SK-N-MC (cell line): ENCODE measurements at regions not wholly inside any gene's neighbourhood (a gene's known extent, or its start where the extent isn't known, plus 50 kb on each side); places are given as distances from the start of the nearest gene placed in this dataset.

ENCODE experiments used
- DNase-seq: peaks from one replicate; pipeline ENCODE4 v3.0.0-alpha.2; 2011; ENCODE audit warnings: low read depth, low spot score
- H3K27ac ChIP-seq: fragments of 200-600 bp; sonication (generic); 2 replicates; pipeline ENCODE4 v1.5.1; 2016; ENCODE audit warnings: mixed run types
- H3K36me3 ChIP-seq: fragments of 200-600 bp; sonication (generic); 2 replicates; pipeline ENCODE4 v1.6.1; 2017; ENCODE audit warnings: antibody characterized with exemption, low read length, mixed read lengths; ENCODE audit not compliant: insufficient read depth
- H3K4me3 ChIP-seq: fragments of 200-600 bp; sonication (generic); 2 replicates; pipeline ENCODE4 v1.5.1; 2016
- H3K9ac ChIP-seq: fragments of 200-600 bp; sonication (generic); 2 replicates; pipeline ENCODE4 v1.8.0; 2017; ENCODE audit warnings: mixed run types, mixed read lengths; ENCODE audit not compliant: insufficient read length
- H3K9me3 ChIP-seq: fragments of 200-600 bp; sonication (generic); 2 replicates; pipeline ENCODE4 v1.6.1; 2017; ENCODE audit warnings: low read depth, mild to moderate bottlenecking, antibody characterized with exemption, low read length, moderate library complexity, mixed read lengths
- EZH2 ChIP-seq: fragments of 200-600 bp; sonication (generic); IDR thresholded peaks from one replicate; pipeline ENCODE4 v1.6.1; 2017; ENCODE audit warnings: antibody characterized with exemption
- FOXP2 ChIP-seq: optimal IDR thresholded peaks from 2 replicates; pipeline ENCODE3; 2011; ENCODE audit warnings: mild to moderate bottlenecking, moderate library complexity; ENCODE audit not compliant: insufficient read depth; ENCODE audit errors: extremely low read length, control extremely low read depth
- POLR2AphosphoS5 ChIP-seq: IDR thresholded peaks from 2 replicates; pipeline ENCODE4 v1.6.1; 2012; ENCODE audit warnings: mild to moderate bottlenecking, low read depth, low read length, borderline replicate concordance

- Histone ChIP-seq H3K9me3 (no peaks in the 10 kb centered on the region), H3K9ac (no peak overlapping the region), H3K27ac (no peak overlapping the region), H3K36me3 (no peaks in the 10 kb centered on the region), H3K4me3 (no peak overlapping the region)
- no peak for DNase-seq
- no peak for TF ChIP-seq FOXP2
- no peak for TF ChIP-seq EZH2
- no peak for TF ChIP-seq POLR2AphosphoS5
Measured at GRCh38 chr18:77872166-77872565, 622.5 kb downstream of the GALR1 start.

GRCh38 chr18:77876319-77876865 is 626.7 kb downstream of the GALR1 start:
- Histone ChIP-seq H3K4me3 (no peak overlapping the region), H3K9ac (no peak overlapping the region), H3K27ac (no peak overlapping the region), H3K36me3 (no peaks in the 10 kb centered on the region), H3K9me3 (no peaks in the 10 kb centered on the region)
- DNase-seq = no peak
- TF ChIP-seq POLR2AphosphoS5 (no peak), EZH2 (no peak), FOXP2 (no peak)

GRCh38 chr18:77879829-77880228 is 630.2 kb downstream of the GALR1 start:
- H3K4me3 ChIP-seq = no peak overlapping the region
- DNase-seq = no peak
- no peak overlapping the region for H3K9ac ChIP-seq
- no peaks in the 10 kb centered on the region for H3K36me3 ChIP-seq
- no peaks in the 10 kb centered on the region for H3K9me3 ChIP-seq
- no peak for TF ChIP-seq FOXP2
- TF ChIP-seq POLR2AphosphoS5 = no peak
- no peak for TF ChIP-seq EZH2
- H3K27ac ChIP-seq = no peak overlapping the region

GRCh38 chr18:77884454-77884853 is 634.8 kb downstream of the GALR1 start:
- no peaks in the 10 kb centered on the region for H3K9me3 ChIP-seq
- H3K27ac ChIP-seq = no peak overlapping the region
- no peak overlapping the region for H3K4me3 ChIP-seq
- no peaks in the 10 kb centered on the region for H3K36me3 ChIP-seq
- H3K9ac ChIP-seq = no peak overlapping the region
- no peak for DNase-seq
- TF ChIP-seq FOXP2 (no peak), POLR2AphosphoS5 (no peak), EZH2 (no peak)

GRCh38 chr18:77894060-77894459 is 644.4 kb downstream of the GALR1 start:
- Histone ChIP-seq H3K27ac (no peak overlapping the region), H3K9me3 (no peaks in the 10 kb centered on the region), H3K9ac (no peak overlapping the region), H3K36me3 (no peaks in the 10 kb centered on the region), H3K4me3 (no peak overlapping the region)
- TF ChIP-seq FOXP2 = no peak
- no peak for TF ChIP-seq EZH2
- TF ChIP-seq POLR2AphosphoS5 = no peak
- DNase-seq = no peak

GRCh38 chr18:77895250-77895649 is 645.6 kb downstream of the GALR1 start:
- no peak for TF ChIP-seq EZH2
- TF ChIP-seq FOXP2 = no peak
- TF ChIP-seq POLR2AphosphoS5 = no peak
- H3K9ac ChIP-seq = no peak overlapping the region
- no peak overlapping the region for H3K27ac ChIP-seq
- no peak for DNase-seq
- H3K4me3 ChIP-seq = no peak overlapping the region
- H3K9me3 ChIP-seq = no peaks in the 10 kb centered on the region
- H3K36me3 ChIP-seq = no peaks in the 10 kb centered on the region

GRCh38 chr18:77896586-77897252 is 647.1 kb downstream of the GALR1 start:
- no peaks in the 10 kb centered on the region for H3K9me3 ChIP-seq
- H3K4me3 ChIP-seq = no peak overlapping the region
- TF ChIP-seq FOXP2 (no peak), POLR2AphosphoS5 (no peak), EZH2 (no peak)
- no peak overlapping the region for H3K9ac ChIP-seq
- H3K36me3 ChIP-seq = no peaks in the 10 kb centered on the region
- no peak for DNase-seq
- no peak overlapping the region for H3K27ac ChIP-seq

GRCh38 chr18:77897606-77898005 is 648.0 kb downstream of the GALR1 start:
- no peak overlapping the region for H3K27ac ChIP-seq
- DNase-seq = no peak

More at GRCh38 chr18:77897606-77898005, 648.0 kb downstream of the GALR1 start:
- no peaks in the 10 kb centered on the region for H3K36me3 ChIP-seq
- TF ChIP-seq POLR2AphosphoS5 (no peak), EZH2 (no peak), FOXP2 (no peak)
- H3K9ac ChIP-seq = no peak overlapping the region
- H3K4me3 ChIP-seq = no peak overlapping the region
- H3K9me3 ChIP-seq = no peaks in the 10 kb centered on the region
